Upper lobe of left lung (tissue), 4 donors: ENCODE measurements at regions not wholly inside any gene's neighbourhood (a gene's known extent, or its start where the extent isn't known, plus 50 kb on each side); places are given as distances from the start of the nearest gene placed in this dataset.

Experiments used
- EP300 ChIP-seq, 4 donors: sonication (generic); formaldehyde crosslinking; IDR thresholded peaks; one replicate each; pipeline ENCODE4 v1.5.1; 2017; ENCODE audit warnings: antibody characterized with exemption in 4 of 4, control low read depth in 2 of 4
- POLR2A ChIP-seq, 4 donors: fragments of 450-650 bp; IDR thresholded peaks; one replicate each; pipeline ENCODE4 v1.5.1; 2016 to 2017; ENCODE audit warnings: antibody characterized with exemption in 4 of 4, mild to moderate bottlenecking in 2 of 4
- POLR2AphosphoS5 ChIP-seq, 2 donors: sonication (generic); formaldehyde crosslinking; IDR thresholded peaks; one replicate each; pipeline ENCODE4 v1.5.1; 2017; ENCODE audit warnings: antibody characterized with exemption in 2 of 2
- TF ChIP-seq, protein P1 (sequence below), 6 experiments: fragments of 450-650 bp in 4 of 6; fragments of 200-600 bp in 2 of 6; sonication (generic) in 2 of 6; IDR thresholded peaks; one replicate each; pipeline ENCODE4 v1.5.1; 2016 to 2019; ENCODE audit warnings: antibody characterized with exemption in 6 of 6

GRCh38 chr1:57638239-57638638 is 214.4 kb upstream of the DAB1 start:
- TF ChIP-seq POLR2A (IDR thresholded peaks at IDR 0.05) (no peak), POLR2AphosphoS5 (IDR thresholded peaks at IDR 0.05) (no peak), EP300 (IDR thresholded peaks at IDR 0.05) (no peak)
- TF ChIP-seq, protein P1, sequence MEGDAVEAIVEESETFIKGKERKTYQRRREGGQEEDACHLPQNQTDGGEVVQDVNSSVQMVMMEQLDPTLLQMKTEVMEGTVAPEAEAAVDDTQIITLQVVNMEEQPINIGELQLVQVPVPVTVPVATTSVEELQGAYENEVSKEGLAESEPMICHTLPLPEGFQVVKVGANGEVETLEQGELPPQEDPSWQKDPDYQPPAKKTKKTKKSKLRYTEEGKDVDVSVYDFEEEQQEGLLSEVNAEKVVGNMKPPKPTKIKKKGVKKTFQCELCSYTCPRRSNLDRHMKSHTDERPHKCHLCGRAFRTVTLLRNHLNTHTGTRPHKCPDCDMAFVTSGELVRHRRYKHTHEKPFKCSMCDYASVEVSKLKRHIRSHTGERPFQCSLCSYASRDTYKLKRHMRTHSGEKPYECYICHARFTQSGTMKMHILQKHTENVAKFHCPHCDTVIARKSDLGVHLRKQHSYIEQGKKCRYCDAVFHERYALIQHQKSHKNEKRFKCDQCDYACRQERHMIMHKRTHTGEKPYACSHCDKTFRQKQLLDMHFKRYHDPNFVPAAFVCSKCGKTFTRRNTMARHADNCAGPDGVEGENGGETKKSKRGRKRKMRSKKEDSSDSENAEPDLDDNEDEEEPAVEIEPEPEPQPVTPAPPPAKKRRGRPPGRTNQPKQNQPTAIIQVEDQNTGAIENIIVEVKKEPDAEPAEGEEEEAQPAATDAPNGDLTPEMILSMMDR (IDR thresholded peaks at IDR 0.05): no peak
